ENCODE measurements at regions not wholly inside any gene's neighbourhood (a gene's known extent, or its start where the extent isn't known, plus 50 kb on each side); places are given as distances from the start of the nearest gene placed in this dataset.

DNA sequence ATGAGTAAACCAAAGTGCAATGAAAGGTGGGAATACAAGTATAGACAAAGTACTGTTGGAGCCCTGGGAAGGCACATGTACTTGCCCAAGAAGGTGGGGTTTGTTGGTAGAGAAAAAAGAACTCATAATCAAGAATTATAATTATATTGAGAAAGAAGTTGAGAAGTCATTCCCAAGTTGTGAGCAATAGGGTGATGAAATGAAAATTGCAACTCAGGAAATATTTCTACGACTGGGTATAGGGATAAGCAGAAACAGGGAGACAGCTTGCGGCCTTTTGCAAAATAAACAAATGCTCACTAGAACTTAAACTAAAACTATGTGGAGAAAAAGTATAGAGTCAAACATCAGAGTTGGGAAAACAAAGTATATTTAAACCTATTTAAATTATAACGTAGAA is 250.7 kb upstream of the FAM83B start:
- TF ChIP-seq, protein P1, sequence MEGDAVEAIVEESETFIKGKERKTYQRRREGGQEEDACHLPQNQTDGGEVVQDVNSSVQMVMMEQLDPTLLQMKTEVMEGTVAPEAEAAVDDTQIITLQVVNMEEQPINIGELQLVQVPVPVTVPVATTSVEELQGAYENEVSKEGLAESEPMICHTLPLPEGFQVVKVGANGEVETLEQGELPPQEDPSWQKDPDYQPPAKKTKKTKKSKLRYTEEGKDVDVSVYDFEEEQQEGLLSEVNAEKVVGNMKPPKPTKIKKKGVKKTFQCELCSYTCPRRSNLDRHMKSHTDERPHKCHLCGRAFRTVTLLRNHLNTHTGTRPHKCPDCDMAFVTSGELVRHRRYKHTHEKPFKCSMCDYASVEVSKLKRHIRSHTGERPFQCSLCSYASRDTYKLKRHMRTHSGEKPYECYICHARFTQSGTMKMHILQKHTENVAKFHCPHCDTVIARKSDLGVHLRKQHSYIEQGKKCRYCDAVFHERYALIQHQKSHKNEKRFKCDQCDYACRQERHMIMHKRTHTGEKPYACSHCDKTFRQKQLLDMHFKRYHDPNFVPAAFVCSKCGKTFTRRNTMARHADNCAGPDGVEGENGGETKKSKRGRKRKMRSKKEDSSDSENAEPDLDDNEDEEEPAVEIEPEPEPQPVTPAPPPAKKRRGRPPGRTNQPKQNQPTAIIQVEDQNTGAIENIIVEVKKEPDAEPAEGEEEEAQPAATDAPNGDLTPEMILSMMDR (IDR thresholded peaks at IDR 0.05; ENCODE audit: borderline replicate concordance, extremely low read depth, low read length, poor library complexity, severe bottlenecking) = no peak
- no peak for TF ChIP-seq EZH2 (IDR thresholded peaks at IDR 0.05; ENCODE audit: borderline replicate concordance, low read depth, low read length, severe bottlenecking)
